IPS-NIHi7 (cell line): ENCODE measurements at regions not wholly inside any gene's neighbourhood (a gene's known extent, or its start where the extent isn't known, plus 50 kb on each side); places are given as distances from the start of the nearest gene placed in this dataset.

Source experiments
- DNase-seq: peaks from one replicate; pipeline ENCODE4 v3.0.0; 2012; ENCODE audit warnings: mixed read lengths; ENCODE audit errors: extremely low spot score

- DNase-seq = no peak
Observed at GRCh38 chr12:115507560-115507889, 770.0 kb downstream of the MED13L start.

- DNase-seq = peak; percentile 42
Observed at GRCh38 chr12:115506822-115507559, 770.5 kb downstream of the MED13L start.

- no peak for DNase-seq
Observed at GRCh38 chr12:115504306-115505290, 772.9 kb downstream of the MED13L start.

- DNase-seq = no peak
Observed at GRCh38 chr12:115500872-115501271, 776.6 kb downstream of the MED13L start.

- no peak for DNase-seq
Observed at GRCh38 chr12:115495300-115495699, 782.2 kb downstream of the MED13L start.

- DNase-seq = no peak
Observed at GRCh38 chr12:115492553-115492952, 784.9 kb downstream of the MED13L start.

GRCh38 chr12:115491511-115492250 lies 785.8 kb downstream of the MED13L start:
- no peak for DNase-seq

GRCh38 chr12:115489253-115489652 lies 788.2 kb downstream of the MED13L start:
- no peak for DNase-seq

GRCh38 chr12:115485967-115486366 lies 791.5 kb downstream of the MED13L start:
- no peak for DNase-seq

- DNase-seq = no peak
Observed at GRCh38 chr12:115485503-115485902, 792.0 kb downstream of the MED13L start.

GRCh38 chr12:115482943-115483342 lies 794.5 kb downstream of the MED13L start:
- no peak for DNase-seq

GRCh38 chr12:115481141-115481540 lies 796.4 kb downstream of the MED13L start:
- DNase-seq = no peak

- no peak for DNase-seq
Observed at GRCh38 chr12:115478505-115478904, 794.5 kb upstream of the TBX3 start.

GRCh38 chr12:115474539-115475353 lies 790.8 kb upstream of the TBX3 start:
- no peak for DNase-seq

- DNase-seq = no peak
Observed at GRCh38 chr12:115473257-115473956, 789.4 kb upstream of the TBX3 start.

GRCh38 chr12:115472852-115473251 lies 788.9 kb upstream of the TBX3 start:
- DNase-seq = no peak

- DNase-seq = no peak
Observed at GRCh38 chr12:115470977-115471376, 787.0 kb upstream of the TBX3 start.

GRCh38 chr12:115470526-115470925 lies 786.6 kb upstream of the TBX3 start:
- no peak for DNase-seq

GRCh38 chr12:115468087-115468510 lies 784.1 kb upstream of the TBX3 start:
- DNase-seq = no peak

- DNase-seq = no peak
Observed at GRCh38 chr12:115467531-115467930, 783.6 kb upstream of the TBX3 start.

GRCh38 chr12:115466076-115466475 lies 782.1 kb upstream of the TBX3 start:
- no peak for DNase-seq
